Globus pallidus (tissue), 1 donor: ENCODE measurements at regions not wholly inside any gene's neighbourhood (a gene's known extent, or its start where the extent isn't known, plus 50 kb on each side); places are given as distances from the start of the nearest gene placed in this dataset.
"Not testable (repeated sequence)": the region's sequence is repeated elsewhere in the genome, so short reads cannot be mapped to it uniquely, and the experiment has no call there.

ENCODE experiments used
- DNase-seq: peaks from one replicate; pipeline ENCODE4 v3.0.0-alpha.2; 2015; ENCODE audit warnings: low spot score

GRCh38 chr3:116512281-116512680 lies 67.0 kb upstream of the LSAMP start:
- DNase-seq: no peak

DNA sequence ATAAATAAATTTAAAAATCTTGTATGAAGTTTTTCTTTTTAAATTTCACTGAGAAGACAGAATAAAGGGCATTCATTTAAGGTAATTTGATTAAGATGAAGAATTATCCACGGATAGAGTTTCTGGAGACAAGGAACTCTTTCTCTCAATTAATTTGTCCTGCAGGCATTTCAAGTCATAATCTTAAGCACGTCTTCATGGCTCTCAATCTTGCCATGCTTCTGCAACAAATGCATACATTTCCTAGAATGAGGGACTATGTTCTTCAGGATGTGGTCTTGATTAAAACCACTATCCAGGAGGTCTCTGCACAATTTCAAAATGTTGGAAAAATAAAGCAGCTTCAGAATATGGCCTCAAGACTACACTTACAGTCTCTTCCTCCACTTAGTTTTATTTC lies 67.6 kb upstream of the LSAMP start:
- DNase-seq: no peak

GRCh38 chr3:116515973-116516372 lies 70.7 kb upstream of the LSAMP start:
- no peak for DNase-seq

DNA sequence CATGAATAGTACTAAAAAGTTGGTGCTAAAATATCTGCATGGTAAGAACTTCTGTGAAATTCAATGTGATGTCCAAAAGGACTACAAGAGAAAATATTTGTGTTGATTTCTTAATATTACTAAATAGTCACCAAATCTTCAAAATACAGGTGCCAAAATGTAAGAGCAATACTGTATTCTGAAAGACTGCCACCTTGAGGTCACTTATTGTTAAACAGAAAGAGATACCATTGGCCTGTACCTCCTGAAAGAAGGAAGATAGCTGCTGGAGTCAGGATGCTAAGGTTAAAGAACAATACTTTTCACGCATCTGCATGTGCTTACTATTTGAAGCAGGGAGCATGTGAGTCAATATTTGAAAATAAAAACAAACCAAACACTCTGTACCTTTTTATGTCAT lies 72.0 kb upstream of the LSAMP start:
- DNase-seq: no peak

DNA sequence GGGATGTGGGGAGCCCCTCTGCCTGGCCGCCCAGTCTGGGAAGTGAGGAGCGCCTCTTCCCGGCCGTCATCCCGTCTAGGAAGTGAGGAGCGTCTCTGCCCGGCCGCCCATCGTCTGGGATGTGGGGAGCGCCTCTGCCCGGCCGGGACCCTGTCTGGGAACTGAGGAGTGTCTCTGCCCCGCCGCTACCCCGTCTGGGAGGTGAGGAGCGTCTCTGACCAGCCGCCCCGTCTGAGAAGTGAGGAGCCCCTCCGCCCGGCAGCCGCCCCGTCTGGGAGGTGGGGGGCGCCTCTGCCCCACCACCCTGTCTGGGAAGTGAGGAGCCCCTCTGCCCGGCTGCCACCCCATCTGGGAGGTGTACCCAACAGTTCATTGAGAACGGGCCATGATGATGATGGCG lies 73.8 kb upstream of the LSAMP start:
- not testable (repeated sequence) for DNase-seq

DNA sequence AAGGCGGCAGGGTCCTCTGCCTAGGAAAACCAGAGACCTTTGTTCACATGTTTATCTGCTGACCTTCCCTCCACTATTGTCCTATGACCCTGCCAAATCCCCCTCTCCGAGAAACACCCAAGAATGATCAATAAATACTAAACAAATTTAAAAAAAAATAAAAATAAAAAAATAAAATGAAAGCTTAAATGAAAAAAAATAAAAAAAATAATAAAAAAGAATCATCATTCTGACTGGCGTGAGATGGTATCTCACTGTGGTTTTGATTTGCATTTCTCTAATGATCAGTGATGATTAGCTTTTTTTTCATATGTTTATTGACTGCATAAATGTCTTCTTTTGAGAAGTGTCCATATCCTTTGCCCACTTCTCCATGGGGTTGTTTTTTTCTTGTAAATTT lies 74.5 kb upstream of the LSAMP start:
- DNase-seq: not testable (repeated sequence)

DNA sequence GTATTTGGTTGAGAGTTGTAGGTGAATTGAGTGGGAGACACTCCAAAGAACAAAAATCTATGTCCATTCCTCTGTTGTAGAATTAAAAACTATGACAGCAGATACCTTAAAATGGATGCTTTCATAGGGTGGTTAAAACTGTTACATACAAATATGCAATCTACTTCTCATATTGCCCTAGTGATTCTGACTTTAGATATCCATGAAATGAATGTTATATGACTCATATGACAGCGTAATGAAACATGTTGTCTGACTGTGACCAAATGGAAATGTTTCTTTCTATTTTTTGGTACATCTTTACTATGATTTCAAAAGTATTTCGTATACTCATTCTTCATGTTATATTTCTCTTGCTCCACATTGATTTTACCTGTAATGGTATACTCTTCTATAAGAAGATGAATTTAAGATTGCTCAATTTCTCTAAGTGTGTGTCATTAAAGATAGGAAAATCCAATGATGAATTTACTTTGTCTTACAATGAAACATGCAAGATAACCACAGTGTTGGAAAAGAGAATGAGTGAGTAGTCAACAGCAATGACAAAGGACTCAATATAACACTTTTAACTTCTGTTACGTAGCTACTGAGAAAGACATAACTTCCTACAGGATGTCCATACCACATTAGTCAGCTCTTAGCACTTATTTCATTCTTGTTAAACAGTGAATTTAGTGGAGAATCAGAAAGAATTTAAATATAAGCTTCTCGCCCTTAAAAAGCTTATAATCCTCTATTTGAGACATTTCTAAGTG lies 79.3 kb upstream of the LSAMP start:
- DNase-seq: no peak

DNA sequence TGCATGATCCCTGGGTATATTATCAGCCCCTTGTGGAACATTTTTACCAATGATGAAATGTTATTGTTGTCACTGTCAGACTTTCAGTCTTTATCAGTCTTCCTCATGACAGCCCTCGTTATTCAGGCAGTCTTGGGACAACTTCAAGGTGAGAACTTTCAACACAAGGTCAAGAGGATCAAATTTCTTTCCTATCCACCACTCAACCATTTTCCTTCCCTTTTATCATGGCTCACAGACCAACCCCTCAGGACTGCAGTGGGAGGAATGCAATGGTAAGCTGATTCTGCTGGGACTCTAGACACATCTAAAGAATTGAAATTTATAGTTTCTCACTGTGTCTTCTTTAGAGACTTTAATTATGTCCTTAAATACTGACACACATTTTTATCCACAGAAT lies 107.0 kb upstream of the LSAMP start:
- DNase-seq: no peak

DNA sequence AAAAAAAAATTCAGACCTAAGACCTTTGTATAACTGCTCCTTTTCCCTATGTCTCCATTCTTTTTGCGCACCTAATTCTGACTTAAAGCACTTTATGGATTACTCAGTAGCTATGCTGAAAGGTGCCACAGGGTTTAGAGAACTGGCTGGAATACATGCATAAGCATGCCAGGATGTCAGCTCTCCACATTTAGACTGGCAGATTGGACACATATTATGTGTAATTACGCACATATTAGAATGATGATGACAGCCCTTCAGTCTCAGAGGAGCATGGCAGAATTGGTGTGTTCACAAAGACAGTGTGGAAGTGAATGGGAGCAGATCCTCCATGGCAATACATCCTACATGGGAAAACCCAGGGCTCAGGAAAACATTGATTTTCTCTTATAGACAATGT lies 108.1 kb upstream of the LSAMP start:
- no peak for DNase-seq

GRCh38 chr3:116561529-116561928 lies 116.2 kb upstream of the LSAMP start:
- DNase-seq: no peak

- no peak for DNase-seq
Measured at GRCh38 chr3:116563351-116563750, 118.1 kb upstream of the LSAMP start.

DNA sequence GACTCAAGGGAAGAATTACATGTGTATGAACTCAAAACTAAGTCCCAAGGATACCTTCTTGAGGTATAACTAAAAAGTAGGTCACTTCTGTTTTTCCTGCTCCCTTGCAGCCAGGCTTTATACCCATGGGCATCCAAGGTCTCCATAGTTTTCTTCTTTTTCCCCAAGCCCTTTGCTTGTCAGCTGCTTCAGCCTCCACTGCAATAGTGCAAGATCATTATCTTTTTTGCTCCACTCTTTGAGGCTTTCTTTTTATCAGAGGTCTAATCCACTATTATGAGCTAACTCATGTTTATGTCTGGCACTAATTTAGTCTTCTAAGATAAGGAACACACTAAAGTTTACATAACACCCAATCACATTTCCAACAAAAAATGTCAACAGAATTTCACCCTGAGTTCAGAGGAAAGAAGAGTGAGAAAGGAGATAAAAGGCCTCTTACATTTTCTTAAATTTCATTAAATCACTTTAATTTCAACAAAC lies 121.2 kb upstream of the LSAMP start:
- DNase-seq: no peak

GRCh38 chr3:116569611-116570010 lies 124.3 kb upstream of the LSAMP start:
- DNase-seq: no peak

- no peak for DNase-seq
Measured at GRCh38 chr3:116579840-116580239, 129.7 kb upstream of the TUSC7 start.

GRCh38 chr3:116586285-116586944 lies 123.2 kb upstream of the TUSC7 start:
- DNase-seq: no peak

GRCh38 chr3:116591236-116591635 lies 118.3 kb upstream of the TUSC7 start:
- no peak for DNase-seq

DNA sequence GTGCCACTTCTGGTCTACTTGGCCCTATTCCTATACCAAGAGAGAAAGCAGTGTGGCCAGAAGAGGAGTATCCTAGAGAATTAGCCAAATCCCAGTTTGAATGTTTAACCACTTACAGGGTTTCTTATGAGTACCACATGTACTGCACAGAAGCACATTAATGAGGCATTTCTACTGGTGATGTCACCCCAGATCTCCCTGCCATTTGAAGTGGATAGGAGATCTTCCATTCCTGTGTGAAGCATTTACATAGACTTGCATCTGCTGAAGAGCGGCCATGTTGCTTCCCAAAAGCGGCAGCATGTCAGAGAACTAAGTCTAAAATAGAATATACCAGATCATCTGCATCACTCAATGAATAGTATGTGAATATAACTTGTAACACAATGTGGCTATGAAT lies 108.4 kb upstream of the TUSC7 start:
- no peak for DNase-seq

DNA sequence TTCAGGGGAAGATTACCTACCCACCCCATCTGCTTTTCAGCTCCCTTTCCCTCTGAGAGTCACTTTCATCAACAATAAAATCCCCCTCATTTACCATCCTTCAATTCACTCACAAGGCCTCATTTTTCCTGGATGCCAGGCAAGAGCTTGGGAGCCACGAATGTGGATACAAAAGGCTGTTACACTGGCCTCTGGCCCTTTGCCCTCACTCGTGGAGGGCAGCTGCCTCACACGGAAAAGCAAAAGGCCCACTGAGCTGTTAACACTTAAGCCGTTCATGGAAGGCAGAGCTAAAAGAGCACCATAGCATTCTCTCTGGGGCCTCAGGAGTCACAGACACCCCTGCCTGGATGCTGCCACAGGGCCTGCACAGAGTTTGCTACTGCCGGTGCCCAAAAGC lies 102.4 kb upstream of the TUSC7 start:
- DNase-seq: peak; percentile 65

GRCh38 chr3:116610124-116610523 lies 99.5 kb upstream of the TUSC7 start:
- no peak for DNase-seq

DNA sequence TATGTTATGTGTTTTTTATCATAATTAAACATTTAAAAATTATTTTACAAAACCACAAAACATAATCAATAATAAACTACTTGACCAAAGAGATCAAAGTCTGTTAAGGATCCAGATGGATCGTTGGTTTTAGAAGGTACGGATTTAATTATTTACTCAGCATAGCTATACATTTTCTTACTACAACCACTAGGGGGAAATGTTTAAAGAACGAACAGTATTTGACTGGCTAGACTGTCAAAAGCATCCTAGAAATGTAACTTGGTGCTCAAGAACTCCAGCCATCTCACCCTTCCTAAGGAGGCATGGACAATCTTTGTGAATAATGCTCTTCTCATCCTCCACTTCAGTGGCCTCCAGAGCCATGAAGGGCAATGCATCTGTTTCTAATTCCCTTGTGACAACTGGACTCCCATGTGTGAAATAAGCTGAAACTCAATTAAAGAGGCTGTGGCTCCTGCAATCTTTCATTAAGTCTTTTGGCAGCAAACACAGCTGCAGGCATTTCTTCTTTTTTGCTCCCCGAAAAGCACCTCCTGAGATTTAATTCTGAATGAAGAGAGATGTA lies 94.7 kb upstream of the TUSC7 start:
- DNase-seq: peak; percentile 22

GRCh38 chr3:116618138-116618537 lies 91.4 kb upstream of the TUSC7 start:
- no peak for DNase-seq

GRCh38 chr3:116618930-116619329 lies 90.6 kb upstream of the TUSC7 start:
- no peak for DNase-seq

DNA sequence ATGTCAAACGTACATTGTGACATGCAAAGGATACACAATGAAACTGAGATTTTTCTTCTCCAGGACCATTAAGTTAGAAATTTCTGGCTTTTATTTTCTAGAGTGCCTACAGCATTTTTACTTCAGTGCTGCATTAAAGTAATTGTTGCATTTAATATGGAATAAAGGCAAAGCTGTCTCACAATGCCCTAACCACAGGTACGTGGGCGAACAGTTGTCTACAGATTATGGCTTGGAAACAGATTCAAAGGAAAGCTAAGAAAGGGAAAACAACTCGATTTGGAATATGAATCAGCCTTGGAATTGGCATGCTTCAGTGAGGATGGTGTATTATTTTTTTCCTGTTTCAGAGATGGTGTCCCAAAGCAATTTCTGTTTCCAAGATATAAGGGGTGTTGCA lies 79.1 kb upstream of the TUSC7 start:
- DNase-seq: no peak
